ENCODE measurements at regions not wholly inside any gene's neighbourhood (a gene's known extent, or its start where the extent isn't known, plus 50 kb on each side); places are given as distances from the start of the nearest gene placed in this dataset.

DNA sequence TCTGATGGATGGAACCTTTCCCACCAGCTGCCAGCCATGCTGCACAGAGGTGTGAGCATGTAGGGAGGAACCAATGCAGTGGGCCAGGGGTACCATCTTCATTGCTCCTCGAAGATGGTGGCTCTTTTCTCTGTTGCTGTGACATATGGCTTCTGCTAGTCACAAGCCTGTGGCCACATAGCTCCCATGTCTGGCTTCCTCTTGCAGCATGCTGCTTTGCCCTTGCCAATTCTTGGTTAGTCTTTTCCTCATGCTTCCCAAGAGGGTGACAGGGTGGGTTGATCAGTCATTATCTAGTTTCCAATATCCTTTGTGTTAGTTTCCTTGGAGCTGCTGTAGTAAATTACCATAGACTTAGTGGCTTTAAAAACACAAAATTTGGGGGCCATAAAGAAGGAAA is 123.4 kb downstream of the ETS2 start:
- DNase-seq (ENCODE audit: low spot score), result no peak
- in situ Hi-C loops (cut with HindIII; ENCODE audit: low sequenced_read_pairs), result no loop called here

DNA sequence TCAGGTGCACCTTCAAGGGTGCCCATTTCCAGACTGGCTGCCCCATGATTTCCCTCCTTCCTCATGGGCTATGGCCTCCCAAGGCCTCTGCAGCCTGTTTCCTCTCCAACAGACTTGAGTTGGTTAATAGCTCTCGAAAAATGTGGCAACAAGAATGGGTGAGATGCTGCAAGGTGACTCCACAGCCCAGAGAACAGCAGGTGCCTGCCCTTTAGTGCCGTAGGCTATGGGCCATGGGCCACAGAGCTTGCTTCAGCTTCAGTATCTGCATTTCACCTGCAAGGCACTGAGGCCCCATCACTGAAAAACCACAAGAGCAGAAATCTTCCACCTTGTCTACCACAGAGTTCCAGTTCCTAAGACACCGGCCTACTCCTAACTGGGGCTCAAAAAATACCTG is 122.0 kb downstream of the ETS2 start:
- no peak for DNase-seq (ENCODE audit: low spot score)
- in situ Hi-C loops (cut with HindIII; ENCODE audit: low sequenced_read_pairs), result no loop called here

DNA sequence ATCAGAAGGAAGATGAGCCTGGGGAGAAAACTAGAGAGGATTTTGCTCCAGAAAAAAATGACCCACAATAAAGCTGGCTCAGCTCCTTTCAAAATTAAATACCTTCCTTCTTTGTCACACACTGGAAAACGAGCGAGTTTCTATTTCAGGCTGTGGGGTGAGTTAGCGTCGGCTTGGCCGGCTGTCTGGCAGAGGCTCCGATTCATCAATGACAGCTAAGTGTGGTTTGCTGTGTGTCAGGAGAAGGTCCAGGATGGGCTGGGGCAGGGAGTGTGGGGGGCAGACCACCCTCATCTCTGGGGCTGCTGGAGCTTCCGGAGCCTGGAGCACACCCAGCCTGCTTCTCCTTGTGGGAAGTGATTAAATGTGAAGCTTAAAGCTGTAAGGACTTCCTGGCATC is 120.2 kb downstream of the ETS2 start:
- in situ Hi-C loops (cut with HindIII; ENCODE audit: low sequenced_read_pairs), result no loop called here
- DNase-seq (ENCODE audit: low spot score), result no peak

DNA sequence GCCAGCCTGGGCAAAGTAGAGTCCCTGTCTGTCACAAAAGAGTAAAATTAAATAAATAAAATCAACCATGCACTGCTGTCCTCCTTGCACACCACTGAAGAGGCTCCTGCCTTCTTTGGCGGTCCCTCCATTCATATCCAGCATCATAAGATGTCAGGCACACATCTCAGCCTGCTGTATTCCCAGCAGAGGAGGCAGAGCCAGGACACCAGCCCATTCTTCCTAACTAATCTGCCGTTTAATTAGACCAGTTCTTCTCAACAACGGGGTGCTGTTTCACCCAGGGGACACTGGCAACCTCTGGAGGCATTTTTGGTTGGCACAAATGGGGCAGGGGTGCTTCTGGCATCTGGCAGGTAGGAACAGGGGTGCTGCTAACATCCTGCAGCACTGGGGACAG is 119.7 kb downstream of the ETS2 start:
- DNase-seq (ENCODE audit: low spot score), result no peak
- in situ Hi-C loops (cut with HindIII; ENCODE audit: low sequenced_read_pairs), result no loop called here

DNA sequence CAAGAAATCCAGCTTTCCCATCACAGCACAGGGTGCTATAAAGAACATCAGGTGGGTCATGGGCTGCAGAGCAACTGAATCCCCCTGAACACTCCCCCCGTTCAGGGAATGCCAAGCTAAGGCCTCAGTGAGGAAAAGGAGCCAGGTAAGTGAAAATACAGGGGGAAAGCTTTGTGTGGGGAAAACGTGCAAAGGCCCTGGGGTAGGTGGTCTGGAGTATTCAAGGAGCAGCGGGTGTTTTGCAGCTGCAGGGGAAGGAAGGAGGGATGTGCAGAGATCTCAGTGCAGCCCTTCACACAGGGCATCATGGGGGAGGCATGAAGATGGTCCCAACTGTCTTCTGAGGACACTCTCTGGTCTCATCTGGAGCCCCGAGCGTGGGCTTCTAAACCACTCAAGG is 119.2 kb downstream of the ETS2 start:
- in situ Hi-C loops (cut with HindIII; ENCODE audit: low sequenced_read_pairs), result no loop called here
- DNase-seq (ENCODE audit: low spot score), result no peak

DNA sequence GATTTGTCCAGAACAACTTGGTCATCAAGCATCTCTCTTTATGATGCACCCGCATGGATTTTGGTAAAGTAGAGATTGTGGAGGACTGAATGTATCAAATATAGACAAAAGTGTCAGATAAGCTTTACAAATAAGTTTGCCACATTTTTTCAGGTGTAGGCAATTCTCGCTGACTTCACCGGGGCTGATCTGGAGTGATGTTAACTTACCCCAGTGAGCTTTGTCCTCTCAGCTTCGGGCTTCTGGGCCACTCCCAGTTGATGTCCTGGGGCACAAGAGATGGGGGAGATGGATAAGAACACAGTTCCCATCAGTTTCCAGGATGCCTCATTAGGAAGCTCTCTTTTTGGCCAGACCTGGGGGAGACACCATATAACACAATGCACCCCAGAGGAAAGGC is 117.7 kb downstream of the ETS2 start:
- in situ Hi-C loops (cut with HindIII; ENCODE audit: low sequenced_read_pairs), result no loop called here
- DNase-seq (ENCODE audit: low spot score), result no peak

DNA sequence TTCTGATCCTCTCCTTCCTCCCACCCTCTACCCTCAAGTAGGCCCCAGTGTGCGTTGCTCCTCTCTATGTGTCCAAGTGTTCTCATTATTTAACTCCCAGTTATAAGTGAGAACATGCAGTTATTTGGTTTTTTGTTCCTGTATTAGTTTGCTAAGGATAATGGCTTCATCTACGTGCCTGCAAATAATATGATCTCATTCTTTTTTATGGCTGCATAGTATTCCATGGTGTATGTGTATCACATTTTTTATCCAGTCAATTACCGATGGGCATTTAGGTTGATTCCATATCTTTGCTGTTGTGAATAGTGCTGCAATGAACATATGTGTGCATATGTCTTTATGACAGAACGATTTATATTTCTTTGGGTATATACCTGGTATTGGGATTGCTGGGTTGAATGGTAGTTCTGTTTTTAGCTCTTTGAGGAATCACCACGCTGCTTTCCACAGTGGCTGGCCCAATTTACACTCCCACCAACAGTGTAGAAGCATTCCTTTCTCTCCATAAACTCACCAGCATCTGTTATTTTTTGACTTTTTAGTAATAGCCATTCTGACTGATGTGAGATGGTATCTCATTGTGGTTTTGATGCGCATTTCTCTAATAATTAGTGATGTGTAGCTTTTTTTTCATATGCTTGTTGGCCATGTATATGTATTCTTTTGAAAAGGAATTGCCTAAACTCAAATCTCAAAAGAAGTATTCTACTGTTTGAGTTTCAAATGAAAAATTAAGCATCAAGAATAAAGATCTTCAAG is 116.9 kb downstream of the ETS2 start:
- in situ Hi-C loops (cut with HindIII; ENCODE audit: low sequenced_read_pairs), result no loop called here
- no peak for DNase-seq (ENCODE audit: low spot score)

DNA sequence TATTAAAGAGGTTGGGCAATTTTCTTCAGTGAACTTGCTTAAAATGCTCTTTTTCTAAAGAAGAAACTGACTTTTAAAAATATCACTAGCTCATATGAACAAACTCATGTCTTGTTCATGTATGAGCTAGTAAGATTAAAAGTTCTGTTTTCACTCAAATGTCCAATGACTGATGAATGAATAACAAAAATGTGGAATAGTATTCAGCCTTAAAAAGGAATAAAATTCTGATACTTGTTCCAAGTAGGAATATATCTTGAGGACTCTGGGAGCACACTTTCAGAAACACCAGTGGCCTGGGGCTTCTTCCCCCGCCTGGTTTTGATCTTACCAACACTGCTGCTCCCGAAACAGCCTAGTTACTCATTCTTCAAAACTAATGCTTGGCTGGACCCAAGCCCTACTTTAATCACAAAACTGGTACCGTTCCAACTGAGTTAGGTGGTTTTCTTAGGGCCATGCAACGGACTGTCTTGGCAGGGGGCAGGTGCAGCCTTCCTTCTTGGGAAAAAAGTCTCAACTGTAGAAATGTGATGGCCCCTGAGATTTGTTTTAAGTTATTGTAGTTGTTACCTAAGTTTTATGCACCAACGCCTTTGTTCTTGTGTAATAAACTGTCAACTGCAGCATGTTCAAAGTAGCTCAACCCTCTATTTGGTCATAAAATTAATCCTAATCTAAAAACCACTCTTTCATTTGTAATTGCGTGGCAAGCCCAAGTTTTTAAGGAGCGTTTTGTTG is 116.0 kb downstream of the ETS2 start:
- in situ Hi-C loops (cut with HindIII; ENCODE audit: low sequenced_read_pairs), result no loop called here
- no peak for DNase-seq (ENCODE audit: low spot score)

DNA sequence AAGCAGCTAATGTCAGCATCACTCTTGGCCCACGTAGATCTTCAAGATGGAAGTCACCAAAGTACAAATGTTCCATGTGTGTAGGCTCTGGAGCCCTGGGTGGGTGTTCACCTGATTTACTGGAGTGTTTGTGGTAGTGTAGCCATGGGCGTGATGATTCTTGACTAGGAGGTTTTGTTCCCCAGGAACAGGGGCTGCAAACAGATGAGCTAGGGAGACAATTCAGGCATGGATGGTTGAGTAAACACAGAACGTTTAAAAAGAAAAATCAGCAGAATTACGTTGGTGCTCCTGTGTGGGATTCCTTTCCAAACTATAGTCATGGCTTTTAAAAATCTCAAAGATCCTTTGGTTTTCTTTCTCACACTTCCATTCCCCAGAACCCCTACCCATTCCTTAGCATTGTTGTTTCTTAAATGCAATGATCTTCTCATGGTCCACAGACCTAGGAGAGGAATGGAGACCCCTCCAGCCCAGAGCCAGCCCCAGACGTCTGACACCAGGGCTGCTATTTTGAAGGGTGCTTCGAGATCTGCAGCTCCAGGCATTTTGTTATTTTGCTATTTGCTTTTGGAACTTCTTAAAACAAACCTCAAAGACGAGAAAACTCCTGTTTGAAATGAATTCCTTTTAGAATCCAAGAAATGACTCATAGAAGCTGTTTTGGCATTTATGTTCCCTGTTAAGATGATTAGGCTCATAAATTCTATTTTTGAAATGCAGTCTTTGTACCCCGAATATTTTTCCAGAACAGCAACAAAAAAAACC is 115.1 kb downstream of the ETS2 start:
- DNase-seq (ENCODE audit: low spot score), result no peak

DNA sequence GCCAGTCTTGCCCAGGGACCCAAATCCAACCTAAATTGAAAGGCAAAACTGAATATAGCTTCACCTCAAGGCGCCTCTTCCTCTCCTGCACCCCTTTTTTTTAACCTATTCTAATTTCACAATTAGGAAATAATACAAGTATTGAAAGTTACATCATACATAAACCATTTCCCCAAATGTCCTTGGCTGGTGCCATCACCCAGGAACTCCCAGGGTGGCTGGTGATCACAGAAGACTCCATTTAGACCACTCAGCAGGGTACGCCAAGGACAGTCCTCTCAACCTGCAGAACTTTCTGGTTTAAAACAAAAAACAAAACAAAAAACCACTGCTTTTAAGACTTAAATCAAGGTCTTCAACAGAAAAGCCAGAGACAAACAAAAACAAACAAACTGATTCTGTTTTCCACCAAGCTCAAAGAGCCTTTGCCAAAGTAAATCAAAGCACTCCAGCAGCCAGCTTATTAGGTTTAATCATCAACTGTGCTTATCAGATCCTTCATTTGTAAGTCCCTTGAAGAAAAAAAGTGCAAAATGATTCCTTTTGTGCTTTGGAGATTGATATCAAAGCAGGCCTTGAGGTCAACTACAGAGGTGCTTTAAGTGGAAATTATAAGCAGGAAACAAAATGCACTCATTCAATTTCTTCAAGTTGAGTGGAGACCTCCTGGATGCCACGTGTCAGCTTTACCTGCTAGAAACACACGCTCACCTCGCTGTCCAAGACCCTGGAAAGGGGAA is 113.0 kb downstream of the ETS2 start:
- in situ Hi-C loops (cut with HindIII; ENCODE audit: low sequenced_read_pairs), result no loop called here
- no peak for DNase-seq (ENCODE audit: low spot score)

More for the DNA sequence above, 115.1 kb downstream of the ETS2 start:
- in situ Hi-C loops (cut with HindIII; ENCODE audit: low sequenced_read_pairs), result no loop called here

DNA sequence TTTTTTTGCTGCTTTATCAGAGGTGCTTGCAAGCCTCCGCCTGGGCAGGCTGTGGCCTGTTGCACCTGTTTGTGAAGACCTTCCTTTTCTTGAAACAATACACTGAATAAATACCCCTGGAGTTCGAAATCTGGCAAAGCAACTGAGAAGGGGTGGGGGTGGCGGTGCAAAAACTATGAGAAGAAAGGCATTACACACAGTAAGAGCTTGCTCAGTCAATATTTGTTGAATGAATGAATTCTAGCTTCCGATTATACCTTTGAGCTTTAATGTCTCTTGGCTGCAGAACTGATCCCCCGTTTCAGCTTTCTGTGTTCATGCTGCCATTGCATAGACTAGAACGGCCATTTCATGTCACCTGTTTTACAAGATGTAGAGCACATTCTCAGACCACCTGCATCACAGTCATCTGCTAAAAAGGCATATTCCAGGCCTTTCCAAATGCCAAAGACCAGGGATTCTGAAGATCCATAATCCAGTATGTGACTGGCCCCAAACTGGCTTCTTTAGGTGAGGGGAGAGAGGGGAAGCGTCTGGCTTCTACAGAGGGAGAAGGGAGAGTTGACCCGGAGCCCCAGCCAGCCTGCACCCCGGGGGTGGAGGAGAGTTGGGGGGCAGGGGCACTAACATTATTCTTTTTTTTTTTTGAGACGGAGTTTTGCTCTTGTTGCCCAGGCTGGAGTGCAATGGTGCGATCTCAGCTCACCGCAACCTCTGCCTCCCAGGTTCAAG is 111.5 kb downstream of the ETS2 start:
- DNase-seq (ENCODE audit: low spot score), result no peak
- in situ Hi-C loops (cut with HindIII; ENCODE audit: low sequenced_read_pairs), result no loop called here

DNA sequence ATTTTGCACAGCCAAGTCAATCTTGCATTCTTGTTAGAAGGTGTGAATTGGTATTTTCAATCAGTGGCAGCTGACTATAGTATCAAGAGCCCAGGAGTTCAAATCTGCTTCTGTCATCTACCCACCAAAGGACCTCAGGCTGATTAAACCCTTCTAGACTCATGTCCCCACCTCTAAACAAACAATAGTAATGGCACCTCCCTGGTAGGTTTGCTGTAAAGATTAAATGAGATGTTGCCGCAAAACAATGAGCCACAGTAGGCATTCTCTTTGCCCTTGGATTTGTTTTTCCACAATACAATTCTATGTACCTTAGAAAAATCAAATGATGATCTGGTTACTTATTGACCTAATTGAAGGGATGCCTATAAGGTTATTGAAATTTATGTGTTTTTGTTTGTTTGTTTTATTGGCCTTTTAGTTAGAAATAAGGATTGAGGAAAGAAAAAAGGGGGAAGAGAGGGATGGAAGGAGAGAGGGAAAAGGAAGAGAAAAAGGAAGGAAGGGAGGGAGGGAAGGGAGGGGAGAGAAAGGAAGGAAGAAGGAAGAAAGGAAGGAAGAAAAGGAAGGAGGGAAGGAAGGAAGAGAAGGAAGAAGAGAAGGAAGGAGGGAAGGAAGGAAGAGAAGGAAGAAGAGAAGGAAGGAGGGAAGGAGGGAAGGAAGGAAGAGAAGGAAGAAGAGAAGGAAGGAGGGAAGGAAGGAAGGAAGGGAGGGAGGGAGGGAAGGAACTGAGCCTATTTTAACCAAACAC is 110.7 kb downstream of the ETS2 start:
- DNase-seq (ENCODE audit: low spot score), result no peak
- in situ Hi-C loops (cut with HindIII; ENCODE audit: low sequenced_read_pairs), result no loop called here

DNA sequence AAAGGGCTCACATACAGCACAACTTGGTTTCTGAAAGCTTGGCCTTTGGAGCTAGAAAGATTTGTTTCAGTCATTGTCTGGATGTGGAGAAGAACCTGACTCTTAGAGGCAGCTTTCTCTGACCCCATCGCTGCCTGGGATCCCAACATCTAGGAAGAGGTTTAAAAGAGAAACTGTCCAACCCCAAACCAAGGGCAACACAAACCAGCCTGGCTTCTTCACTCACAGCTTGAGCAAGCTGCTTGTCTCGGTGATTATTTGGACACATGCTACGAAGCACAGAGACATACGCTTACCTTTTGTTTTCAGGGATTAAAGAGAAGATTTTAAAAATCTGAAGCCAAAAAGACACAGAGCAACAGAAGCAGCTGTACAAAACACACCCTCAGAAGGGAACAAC is 109.8 kb downstream of the ETS2 start:
- in situ Hi-C loops (cut with HindIII; ENCODE audit: low sequenced_read_pairs), result no loop called here
- DNase-seq (ENCODE audit: low spot score), result no peak

DNA sequence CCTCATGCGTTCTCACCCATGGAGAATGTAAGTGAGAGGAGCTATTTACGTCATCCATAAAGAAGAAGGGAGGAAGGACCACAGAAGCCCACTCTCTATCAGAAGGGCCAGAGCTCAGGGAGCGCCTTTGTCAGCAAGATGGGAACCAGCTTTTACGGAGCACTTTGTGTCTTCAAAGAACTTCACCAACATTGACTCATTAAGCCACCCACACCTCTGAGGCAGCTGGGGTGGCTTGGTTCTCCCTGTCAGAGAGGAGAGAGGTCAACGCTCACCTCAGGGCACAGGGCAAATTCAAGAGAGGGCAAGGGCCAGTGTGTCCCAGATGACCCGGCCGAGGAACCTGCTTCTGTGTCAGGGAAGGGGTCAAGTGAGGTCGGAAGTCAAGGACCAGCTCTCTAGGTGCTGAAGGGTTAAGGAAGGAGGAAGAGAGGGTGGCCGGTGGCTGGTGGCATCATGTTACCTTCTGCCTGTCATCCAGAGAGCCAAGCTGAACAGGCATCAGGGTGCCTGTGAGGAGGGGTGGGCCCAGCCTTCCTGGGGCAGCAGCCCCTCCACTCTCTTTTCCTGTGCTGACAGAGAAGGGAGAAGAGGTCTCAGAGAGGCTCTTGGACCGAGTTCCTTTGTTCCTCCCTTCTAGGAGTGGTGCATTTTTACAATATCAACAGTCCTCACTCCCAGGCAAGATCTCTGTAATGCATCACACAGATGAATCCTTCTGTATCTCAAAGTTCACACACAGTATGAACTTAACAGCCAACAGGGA is 109.0 kb downstream of the ETS2 start:
- in situ Hi-C loops (cut with HindIII; ENCODE audit: low sequenced_read_pairs), result no loop called here
- DNase-seq (ENCODE audit: low spot score), result no peak

DNA sequence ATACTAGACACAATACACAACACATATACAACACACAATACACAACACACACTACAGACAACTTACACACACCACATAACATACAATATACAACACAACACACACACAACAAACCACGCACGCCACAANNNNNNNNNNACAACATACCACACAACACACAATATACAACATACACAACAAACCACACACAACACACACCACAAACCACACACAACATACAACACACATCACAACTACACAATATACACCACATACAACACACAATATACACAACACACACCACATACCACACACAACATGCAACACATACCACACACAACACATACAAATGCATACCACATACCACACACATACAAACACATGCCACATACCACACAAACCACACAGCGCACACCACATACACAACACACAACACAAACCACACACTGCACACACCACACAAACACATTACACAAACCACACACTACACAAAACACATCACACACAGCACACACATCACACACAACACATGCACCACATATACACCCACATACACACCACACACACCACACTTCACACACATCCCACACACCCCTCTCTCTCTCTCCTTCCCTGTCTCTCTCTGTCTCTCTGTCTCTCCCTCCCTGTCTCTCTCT is 108.3 kb downstream of the ETS2 start:
- no peak for DNase-seq (ENCODE audit: low spot score)
- in situ Hi-C loops (cut with HindIII; ENCODE audit: low sequenced_read_pairs), result no loop called here

DNA sequence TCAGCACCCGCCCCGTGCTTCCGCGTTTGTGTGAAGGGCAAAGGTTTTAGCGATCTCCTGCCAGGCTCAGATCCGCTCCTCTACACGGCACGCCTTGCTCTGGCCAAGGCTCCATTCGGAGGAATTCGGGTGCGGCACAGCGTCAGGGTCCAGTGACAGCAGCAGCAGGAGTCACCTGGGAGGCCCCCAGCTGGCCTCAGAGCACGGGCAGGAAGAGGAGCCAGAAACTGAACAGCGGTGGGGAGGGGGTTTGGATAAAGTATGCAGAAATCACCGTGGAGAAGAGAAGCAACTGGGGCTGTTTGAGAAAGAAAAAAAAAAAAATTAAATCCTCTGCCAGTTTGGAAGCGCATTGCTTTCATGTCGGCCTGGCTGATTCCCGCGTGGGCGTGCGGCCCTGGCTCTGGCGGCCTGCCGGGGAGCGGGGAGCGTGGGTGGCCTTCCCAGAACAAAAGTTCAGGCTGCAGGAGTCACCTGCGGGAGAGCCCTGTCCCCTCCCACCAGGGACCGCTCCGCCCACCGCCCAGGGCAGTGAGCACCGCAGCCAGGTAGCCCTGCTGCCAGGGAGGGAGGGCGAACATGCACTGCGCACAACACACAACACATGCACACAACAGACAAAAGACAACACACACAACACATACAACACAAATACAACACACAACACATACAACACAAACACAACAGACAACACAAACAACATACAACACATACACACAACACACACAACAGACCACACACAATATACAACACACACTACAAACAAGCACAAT is 107.6 kb downstream of the ETS2 start:
- in situ Hi-C loops (cut with HindIII; ENCODE audit: low sequenced_read_pairs), result no loop called here
- DNase-seq (ENCODE audit: low spot score), result peak; percentile 4

DNA sequence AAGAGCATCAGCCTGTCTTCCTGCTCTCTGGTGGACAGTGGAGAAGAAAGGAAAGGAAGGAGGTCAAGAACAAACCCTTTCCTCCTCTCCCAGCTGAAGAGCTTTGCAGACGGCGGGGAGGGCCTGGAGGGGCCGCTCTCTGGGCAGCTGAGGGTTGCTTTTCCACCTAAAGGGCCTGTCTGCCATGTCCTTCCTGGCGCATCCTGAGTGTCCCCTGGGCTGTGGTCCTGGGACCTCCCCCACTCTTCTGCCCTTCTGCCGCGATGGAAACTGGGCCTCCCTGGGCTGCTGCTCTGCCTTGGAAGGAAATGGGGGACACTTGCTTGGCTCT is 107.0 kb downstream of the ETS2 start:
- in situ Hi-C loops (cut with HindIII; ENCODE audit: low sequenced_read_pairs), result no loop called here

More for the DNA sequence above, 107.0 kb downstream of the ETS2 start:
- DNase-seq (ENCODE audit: low spot score), result no peak
